ENCODE measurements at regions not wholly inside any gene's neighbourhood (a gene's known extent, or its start where the extent isn't known, plus 50 kb on each side); places are given as distances from the start of the nearest gene placed in this dataset.

DNA sequence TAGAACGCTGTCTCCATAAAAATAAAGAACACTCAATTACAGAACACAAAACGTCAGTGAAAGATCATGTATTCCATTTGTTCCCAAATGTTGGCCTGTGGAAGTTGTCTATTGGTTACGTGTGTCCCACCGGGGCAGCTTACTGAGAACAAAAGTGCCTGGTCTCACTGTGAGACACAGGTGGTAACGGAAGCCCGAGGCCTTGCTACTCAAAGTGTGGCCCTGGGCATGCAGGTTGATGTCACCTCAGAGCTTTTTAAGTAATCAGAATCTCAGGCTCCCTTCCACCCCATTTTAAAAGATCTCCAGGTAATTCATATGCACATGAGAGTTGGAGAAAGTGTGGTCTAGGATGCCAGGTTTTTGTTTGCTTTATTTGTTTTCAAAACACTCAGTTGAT is 422.5 kb upstream of the OPRM1 start:
- Mint-ChIP-seq H3K36me3 (ENCODE audit: insufficient read depth, unreplicated experiment) (no peaks in the 10 kb centered on the region), H3K4me1 (ENCODE audit: insufficient read depth, unreplicated experiment) (no peaks in the 10 kb centered on the region), H3K4me3 (ENCODE audit: unreplicated experiment) (no peak overlapping the region), H3K9me3 (ENCODE audit: unreplicated experiment) (no peaks in the 10 kb centered on the region), H3K27me3 (ENCODE audit: insufficient read depth, unreplicated experiment) (no peaks in the 10 kb centered on the region), H3K27ac (ENCODE audit: low read depth, unreplicated experiment) (no peak overlapping the region)
- no peak for DNase-seq (ENCODE audit: unreplicated experiment)
- intact Hi-C loops (cut with micrococcal nuclease), result no loop called here
- ChIA-PET CTCF (no interaction called here), POLR2A (interaction anchor here (0.7 kb wide), 1 partner anchor 302 kb away, joined by 3 read pairs; no protein-coding TSS in a partner anchor)
- no TSS peak for BruUV-seq (replicated peaks)
- TF ChIP-seq, protein P1, sequence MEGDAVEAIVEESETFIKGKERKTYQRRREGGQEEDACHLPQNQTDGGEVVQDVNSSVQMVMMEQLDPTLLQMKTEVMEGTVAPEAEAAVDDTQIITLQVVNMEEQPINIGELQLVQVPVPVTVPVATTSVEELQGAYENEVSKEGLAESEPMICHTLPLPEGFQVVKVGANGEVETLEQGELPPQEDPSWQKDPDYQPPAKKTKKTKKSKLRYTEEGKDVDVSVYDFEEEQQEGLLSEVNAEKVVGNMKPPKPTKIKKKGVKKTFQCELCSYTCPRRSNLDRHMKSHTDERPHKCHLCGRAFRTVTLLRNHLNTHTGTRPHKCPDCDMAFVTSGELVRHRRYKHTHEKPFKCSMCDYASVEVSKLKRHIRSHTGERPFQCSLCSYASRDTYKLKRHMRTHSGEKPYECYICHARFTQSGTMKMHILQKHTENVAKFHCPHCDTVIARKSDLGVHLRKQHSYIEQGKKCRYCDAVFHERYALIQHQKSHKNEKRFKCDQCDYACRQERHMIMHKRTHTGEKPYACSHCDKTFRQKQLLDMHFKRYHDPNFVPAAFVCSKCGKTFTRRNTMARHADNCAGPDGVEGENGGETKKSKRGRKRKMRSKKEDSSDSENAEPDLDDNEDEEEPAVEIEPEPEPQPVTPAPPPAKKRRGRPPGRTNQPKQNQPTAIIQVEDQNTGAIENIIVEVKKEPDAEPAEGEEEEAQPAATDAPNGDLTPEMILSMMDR (IDR thresholded peaks at IDR 0.05; ENCODE audit: unreplicated experiment), result no peak

DNA sequence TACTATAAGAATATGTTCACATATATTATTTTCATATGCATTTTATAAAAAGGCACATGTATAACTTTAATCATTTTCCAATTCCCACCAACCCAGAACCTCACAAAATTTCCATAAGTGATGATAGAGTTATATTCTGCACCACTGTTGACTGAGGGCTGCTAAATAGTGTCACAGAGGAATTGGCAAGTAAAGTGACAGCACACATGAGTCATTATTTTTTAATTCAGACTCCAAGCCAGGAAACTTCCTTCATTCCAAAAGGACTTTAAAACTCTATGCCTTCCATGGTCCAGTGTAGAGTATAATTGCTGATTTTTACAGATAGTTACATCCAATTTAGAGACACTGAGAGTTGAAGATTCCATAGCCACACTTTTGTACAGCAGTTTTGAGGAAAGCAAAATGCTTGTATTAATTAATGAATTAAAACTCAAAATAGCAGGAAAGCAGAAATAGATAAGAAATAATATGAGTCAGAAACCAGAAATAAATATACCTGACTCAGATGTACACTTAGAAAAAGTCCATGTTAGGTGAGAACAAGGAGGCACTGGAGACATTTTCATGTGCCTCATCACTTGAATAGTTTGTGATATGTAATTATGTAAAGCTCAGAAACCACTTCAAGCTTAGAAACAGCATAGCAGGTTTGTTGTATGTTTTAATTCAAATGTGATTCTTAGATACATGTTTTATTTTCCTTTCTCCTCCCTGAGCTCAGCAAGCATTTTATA is 425.2 kb upstream of the OPRM1 start:
- no peaks in the 10 kb centered on the region for H3K27me3 Mint-ChIP-seq (ENCODE audit: insufficient read depth, unreplicated experiment)
- no peak for DNase-seq (ENCODE audit: unreplicated experiment)
- H3K27ac Mint-ChIP-seq (ENCODE audit: low read depth, unreplicated experiment), result no peak overlapping the region
- no peaks in the 10 kb centered on the region for H3K9me3 Mint-ChIP-seq (ENCODE audit: unreplicated experiment)
- ChIA-PET CTCF (no interaction called here), POLR2A (no interaction called here)
- no peaks in the 10 kb centered on the region for H3K4me1 Mint-ChIP-seq (ENCODE audit: insufficient read depth, unreplicated experiment)
- BruUV-seq (replicated peaks), result no TSS peak
- no peaks in the 10 kb centered on the region for H3K36me3 Mint-ChIP-seq (ENCODE audit: insufficient read depth, unreplicated experiment)
- TF ChIP-seq, protein P1 (IDR thresholded peaks at IDR 0.05; ENCODE audit: unreplicated experiment), result no peak
- H3K4me3 Mint-ChIP-seq (ENCODE audit: unreplicated experiment), result no peak overlapping the region
- intact Hi-C loops (cut with micrococcal nuclease), result no loop called here

DNA sequence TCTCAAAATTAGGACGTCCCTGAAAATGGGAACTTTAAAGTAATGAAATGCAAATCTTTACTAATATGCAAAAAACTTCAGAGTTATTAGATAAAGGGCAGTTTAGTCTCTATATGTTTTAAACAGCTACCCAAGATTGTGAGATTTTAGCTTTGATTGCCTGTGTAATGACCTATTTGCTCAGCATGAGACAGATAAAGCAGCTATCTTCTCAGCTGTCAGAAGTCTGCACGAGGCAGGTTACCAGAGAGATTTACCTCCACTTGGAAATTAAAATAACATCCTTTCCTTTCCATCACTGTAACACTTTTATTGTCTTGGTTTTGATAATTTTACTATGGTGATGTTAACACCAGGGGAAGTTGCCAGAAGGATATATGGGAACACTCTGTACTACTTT is 436.6 kb upstream of the OPRM1 start:
- Mint-ChIP-seq H3K4me3 (ENCODE audit: unreplicated experiment) (no peak overlapping the region), H3K4me1 (ENCODE audit: insufficient read depth, unreplicated experiment) (no peaks in the 10 kb centered on the region), H3K27me3 (ENCODE audit: insufficient read depth, unreplicated experiment) (no peaks in the 10 kb centered on the region), H3K36me3 (ENCODE audit: insufficient read depth, unreplicated experiment) (no peaks in the 10 kb centered on the region), H3K27ac (ENCODE audit: low read depth, unreplicated experiment) (no peak overlapping the region), H3K9me3 (ENCODE audit: unreplicated experiment) (no peaks in the 10 kb centered on the region)
- ChIA-PET CTCF (no interaction called here), POLR2A (interaction anchor here (0.5 kb wide), 1 partner anchor 12 kb away, joined by 3 read pairs; no protein-coding TSS in a partner anchor)
- DNase-seq (ENCODE audit: unreplicated experiment), result no peak
- no TSS peak for BruUV-seq (replicated peaks)
- TF ChIP-seq, protein P1 (IDR thresholded peaks at IDR 0.05; ENCODE audit: unreplicated experiment), result no peak
- intact Hi-C loops (cut with micrococcal nuclease), result no loop called here

DNA sequence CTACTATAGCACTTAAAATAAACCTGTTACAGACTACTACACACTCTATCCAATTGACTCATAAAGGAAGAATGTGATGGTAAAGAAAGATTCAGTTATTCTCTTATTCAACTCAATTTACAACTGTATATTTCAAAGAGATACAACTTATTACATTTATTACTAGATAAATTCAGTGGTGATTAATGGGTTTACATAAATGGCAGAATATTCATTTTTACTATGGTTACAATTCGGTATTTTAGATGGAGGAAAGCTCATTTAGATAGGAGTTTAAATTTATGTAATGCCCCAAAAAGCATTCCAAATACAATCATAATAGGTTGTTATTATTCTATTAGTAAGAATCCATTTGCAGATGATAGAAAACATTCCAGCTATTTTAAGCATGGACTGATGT is 439.1 kb upstream of the OPRM1 start:
- intact Hi-C loops (cut with micrococcal nuclease), result no loop called here
- DNase-seq (ENCODE audit: unreplicated experiment), result no peak
- Mint-ChIP-seq H3K4me1 (ENCODE audit: insufficient read depth, unreplicated experiment) (peaks cover 11% of the 10 kb centered on the region), H3K36me3 (ENCODE audit: insufficient read depth, unreplicated experiment) (no peaks in the 10 kb centered on the region), H3K27ac (ENCODE audit: low read depth, unreplicated experiment) (no peak overlapping the region), H3K9me3 (ENCODE audit: unreplicated experiment) (no peaks in the 10 kb centered on the region), H3K4me3 (ENCODE audit: unreplicated experiment) (no peak overlapping the region), H3K27me3 (ENCODE audit: insufficient read depth, unreplicated experiment) (no peaks in the 10 kb centered on the region)
- TF ChIP-seq, protein P1 (IDR thresholded peaks at IDR 0.05; ENCODE audit: unreplicated experiment), result no peak
- ChIA-PET POLR2A (no interaction called here), CTCF (interaction anchor here (0.6 to 1.5 kb wide), 3 partner anchors 13 to 175 kb away, joined by 3 to 4 read pairs (median 3); no protein-coding TSS in a partner anchor)
- no TSS peak for BruUV-seq (replicated peaks)

Data from MCF 10A (cell line).